ENCODE measurements at regions not wholly inside any gene's neighbourhood (a gene's known extent, or its start where the extent isn't known, plus 50 kb on each side); places are given as distances from the start of the nearest gene placed in this dataset.
"Not testable (repeated sequence)": the region's sequence is repeated elsewhere in the genome, so short reads cannot be mapped to it uniquely, and the experiment has no call there.

DNA sequence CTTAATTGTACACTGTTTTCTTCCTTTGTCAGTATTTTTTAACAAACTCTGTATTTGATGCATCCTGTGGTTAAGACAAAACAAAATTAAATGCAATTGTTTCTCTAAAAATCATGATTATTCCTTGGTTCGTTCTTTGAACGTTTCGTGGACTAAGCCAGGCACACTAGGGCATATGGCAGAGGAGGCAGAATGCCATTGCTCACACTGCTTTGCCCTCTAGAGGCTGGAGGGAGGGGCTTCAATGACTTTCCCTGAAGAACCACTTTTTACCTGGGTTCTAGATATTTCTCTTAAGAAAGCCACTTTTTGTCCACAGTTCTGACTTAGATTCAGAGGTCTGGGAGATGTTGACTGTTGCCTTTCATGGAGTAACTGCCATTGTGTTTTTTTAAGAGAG, 236.2 kb upstream of the ADAMTSL1 start:
- DNase-seq, result no peak

DNA sequence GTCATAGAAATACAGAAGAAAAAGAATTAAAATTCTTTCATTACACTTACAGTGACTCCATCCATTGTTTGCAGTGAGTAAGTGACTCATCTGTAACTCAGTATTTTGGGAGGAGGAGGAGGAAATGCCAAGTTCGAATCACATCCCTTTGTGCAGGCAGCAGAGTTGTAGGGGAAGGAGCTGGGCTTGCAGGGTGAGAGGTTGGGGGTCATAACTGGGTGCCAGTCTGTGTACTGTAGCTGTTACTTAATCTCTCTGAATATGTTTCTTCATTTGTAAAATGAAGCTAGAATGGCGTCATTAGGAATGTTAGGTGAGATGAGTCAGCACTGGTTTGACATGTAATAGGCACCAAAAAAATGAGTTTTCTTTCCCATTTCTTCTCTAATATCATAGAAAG, 235.7 kb upstream of the ADAMTSL1 start:
- DNase-seq, result no peak

DNA sequence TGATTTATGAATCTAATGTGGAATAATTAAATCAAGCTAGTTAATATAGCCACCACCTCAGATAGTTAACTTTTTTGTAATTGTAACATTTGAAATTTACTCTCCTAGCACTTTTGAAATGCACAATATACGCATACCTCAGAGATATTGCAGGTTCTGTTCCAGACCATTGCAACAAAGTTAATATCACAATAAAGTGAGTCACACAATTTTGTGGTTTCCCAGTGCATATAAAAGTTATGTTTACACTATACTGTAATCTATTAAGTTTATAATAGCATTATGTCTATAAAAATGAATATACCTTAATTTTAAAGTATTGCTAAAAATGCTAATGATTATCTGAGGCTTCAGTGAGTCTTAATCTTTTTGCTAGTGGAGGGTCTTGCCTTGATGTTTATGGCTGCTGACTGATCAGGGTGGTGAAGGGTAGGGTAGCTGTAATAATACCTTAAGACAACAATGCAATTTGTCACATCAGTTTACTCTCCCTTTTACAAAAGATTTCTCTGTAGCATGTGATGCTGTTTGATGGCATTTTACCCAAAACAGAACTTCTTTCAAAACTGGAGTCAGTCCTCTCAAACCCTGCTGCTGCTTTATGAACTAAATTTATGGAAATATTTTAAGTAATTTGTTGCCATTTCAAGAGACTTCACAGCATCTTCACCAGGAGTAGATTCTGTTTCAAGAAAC, 235.1 kb upstream of the ADAMTSL1 start:
- DNase-seq, result no peak

DNA sequence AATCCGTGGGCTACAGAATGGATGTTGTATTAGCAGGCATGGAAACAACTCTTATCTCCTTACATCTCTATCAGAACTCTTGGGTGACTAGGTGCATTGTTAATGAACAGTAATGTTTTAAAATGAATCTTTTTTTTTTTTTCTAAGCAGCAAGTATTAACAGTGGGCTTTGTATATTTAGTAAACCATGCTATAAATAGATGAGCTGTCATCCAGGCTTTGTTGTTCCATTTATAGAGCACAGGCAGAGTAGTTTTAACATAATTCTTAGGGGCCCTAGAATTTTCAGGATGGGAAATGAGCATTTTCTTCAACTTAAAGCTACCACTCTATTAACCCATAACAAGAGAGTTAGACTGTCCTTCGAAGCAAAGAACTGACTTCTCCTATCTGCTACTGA, 233.7 kb upstream of the ADAMTSL1 start:
- no peak for DNase-seq

DNA sequence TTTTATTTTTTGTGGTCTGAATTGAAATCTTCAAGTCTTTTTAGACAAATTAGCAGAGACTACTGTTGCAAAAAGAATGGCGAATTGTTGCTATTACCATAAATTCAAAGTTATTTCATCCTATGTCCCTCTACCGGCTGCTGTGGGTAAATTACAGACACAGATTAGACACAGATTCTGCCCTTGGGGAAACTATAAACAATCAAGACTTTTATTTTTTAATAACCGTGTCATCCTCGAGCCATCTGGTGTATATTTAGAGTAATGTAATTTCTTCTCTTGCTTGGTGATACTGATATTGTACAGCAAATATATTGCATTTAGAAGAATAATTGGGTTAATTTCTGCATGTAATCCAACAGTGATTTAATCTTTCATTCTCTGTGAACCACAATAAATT, 228.0 kb upstream of the ADAMTSL1 start:
- DNase-seq, result no peak

DNA sequence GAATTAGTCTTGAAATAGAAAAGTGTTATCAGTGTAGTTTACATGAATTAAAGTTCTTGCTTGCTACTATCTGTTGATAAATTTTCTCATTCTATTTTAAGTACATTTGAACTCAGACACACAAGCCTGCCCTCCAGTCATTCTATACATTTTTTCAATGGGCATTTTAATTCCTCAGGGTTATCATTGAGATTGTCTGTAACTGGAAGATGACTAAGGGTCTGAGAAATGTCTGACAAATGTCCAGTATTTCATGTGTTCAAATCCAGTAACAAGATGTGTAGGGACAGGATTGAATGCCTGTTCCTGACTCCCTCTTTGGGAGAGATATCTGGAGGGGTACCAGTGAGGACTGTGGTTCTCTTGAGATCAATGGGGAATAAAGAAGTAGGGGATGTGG, 223.9 kb upstream of the ADAMTSL1 start:
- no peak for DNase-seq

DNA sequence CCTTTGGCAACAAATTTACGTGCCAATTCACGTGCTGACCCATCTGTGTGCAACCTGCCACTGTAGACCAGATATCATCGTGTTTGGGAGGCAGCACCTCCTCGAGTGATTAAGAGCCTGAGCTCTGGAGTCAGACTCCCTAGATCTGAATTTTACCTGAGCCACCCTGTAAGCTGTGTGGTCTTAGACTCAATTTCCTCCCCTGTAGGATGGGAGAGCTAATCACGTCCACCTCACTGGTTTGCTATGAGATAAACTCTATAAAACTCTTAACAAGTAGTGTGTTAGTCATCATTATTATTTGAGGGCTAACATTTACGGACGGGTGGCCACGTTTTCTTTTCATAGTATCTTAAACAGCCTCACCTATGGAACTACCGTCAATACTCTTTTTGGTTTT, 220.0 kb upstream of the ADAMTSL1 start:
- no peak for DNase-seq

DNA sequence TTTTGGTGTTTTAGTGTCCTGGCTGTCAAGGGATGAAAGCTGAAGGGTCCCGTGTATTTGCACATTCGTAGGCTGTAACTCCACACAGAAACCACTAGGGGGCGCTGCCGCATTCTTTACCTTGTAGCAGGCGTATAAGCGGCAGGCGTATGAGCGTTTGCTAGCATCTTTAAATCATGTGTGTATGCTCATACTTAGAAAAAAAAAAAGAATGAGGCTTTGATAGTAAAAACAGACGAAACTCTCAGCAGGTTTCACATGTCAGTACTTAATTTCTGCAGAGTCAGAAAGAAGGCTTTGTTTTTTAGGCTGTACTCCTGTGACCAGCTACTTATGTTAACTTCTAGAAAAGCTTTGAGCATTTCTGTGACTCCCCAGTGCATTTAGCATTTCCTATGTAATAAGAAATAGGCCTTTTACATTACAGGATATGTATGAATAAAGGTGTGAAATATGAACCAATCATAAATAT, 218.8 kb upstream of the ADAMTSL1 start:
- peak; percentile 63 for DNase-seq

DNA sequence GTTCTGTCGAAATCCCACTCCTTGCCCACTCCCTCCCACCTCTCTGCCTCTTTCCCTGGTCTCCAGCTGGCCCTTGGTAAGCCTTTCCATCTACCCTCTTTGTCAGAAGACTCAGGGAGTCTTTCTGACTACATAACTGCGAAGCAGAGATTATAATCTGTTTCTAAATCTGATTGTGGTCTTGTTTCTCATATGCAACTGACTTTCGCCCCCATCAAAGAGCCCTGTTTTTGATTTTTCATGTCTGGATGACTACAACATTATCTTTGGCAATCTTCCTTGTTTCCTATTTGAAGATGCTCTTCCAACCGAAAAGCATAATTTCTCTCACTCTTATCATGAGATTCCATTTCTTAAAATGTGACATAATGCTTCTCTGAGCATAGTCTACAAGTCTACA, 218.2 kb upstream of the ADAMTSL1 start:
- no peak for DNase-seq

DNA sequence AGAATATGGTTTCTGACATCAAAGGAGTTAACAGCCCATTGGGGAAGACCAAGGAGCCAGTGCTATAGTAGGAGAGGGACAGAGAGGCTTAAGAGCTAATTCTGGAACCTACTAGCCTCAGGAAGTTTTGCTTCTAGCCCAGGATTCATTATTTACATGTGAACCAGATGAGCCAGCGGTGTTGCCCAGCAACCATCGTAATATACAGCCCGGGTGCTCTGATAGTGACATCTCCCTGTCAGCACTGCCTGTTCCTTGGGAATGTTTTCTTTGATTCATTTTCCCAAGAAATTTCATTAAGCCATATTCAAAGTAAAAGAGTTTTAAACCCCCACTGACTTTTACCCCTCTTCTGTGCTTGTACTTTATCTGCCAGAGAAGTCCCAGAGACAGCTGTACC, 217.4 kb upstream of the ADAMTSL1 start:
- DNase-seq, result no peak

DNA sequence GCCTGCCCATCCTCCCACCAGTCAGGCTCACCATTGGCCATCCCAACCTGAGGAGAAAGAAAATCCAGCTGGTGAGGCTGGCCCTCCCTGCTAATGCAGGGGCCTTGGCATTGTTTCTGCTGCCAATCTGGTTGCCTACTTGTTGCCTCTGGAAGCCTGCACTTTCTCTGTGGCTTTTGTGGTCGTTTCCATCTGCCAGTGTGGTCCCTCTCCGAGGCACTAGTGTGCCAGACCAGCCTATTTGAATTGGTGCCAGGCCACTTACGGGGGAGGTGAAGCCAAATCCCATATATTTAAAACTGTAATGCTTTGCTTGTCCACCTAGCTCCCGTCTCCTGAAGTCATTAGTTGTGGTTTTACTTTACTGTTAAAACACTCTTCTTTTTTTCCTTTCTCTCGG, 213.4 kb upstream of the ADAMTSL1 start:
- no peak for DNase-seq

DNA sequence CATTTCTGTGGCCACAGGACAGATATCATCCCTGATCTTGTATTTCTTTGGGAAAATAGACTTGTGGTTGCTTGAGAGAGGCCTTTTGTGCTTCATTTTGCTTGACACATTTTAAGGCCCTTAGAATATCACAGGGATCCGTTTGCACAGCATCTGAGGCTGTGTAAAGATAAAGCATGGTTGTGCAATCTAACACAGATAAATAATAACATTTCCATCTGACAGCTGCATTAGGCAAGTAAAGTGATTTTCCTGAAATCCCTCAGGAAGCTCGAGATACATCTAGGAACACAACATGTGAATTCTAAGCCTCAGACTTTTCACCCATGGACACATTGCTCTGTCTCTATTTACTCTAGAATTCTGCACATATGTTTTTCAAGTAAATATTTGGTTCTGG, 212.8 kb upstream of the ADAMTSL1 start:
- DNase-seq, result no peak

DNA sequence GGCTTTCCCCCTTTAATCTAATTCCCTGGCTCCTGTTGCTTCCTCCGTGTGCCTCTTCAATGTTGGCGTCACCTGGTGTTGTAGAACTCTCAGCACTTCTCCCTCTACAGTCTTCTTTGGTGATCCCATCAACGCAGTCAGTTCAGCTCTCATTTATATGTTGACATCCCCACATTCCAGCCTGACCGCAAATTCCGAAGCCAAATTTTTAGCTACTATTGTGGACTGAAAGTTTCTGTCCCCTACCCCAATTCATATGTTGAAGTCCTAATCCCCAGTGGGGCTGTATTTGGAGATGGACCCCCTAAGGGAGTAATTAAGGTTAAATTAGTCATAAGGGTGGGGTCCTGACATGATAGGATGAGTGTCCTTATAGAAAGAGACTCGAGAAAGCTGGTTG, 210.6 kb upstream of the ADAMTSL1 start:
- DNase-seq, result no peak

DNA sequence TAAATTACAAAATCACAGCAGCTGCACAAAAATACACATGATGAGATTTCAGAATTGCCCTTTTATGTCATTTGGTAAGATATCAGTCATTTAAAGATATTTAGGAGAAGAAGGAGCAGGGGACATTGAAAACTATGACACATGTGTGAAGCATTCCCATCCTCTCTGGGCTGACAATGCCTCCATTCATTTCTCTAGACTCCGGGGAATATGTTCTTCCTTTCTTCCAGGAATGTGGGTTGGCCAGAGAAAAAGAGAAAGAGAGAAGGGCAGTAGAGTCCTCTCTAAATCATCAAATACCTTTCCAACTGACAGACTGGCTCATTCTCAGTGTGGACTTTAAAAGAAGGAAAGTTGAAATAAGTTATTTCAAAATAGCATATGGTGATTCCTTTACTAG, 205.6 kb upstream of the ADAMTSL1 start:
- no peak for DNase-seq

DNA sequence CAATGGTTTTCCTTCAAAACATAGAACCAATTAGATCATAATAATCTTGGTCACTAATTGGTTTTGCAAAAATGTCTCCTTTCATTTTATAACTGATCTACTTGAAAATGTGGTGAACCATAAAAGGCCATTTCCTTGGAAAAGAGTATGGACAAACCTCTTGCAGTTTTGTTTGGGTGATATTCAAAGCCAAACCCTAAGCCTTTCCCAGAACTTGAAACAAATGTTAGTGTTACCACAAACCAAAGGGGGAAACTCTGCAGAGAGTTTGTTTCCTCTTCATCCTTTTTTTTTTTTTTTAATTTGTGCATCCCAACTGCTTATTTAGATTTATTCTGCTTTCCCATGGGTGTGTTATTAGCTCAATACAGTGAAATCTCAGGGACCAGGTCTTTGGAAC, 204.4 kb upstream of the ADAMTSL1 start:
- no peak for DNase-seq

DNA sequence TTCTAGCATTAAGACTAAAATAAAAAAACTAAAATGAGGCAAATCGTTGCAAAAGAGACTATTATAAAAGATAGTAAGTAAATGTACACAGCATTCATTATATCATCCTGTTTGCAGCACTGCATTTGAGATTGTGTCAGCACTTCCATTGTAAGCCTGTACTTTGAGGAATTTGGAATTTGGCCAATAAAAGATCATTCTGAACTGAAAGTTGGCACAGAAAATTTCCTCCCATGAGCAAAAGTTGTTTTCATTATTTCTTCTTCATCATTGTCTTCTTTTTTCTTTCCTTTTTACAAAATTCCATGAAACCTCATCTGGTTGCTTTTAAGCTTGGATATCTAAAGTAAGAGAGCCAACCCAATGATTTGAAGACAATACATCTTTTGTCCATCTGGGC, 199.3 kb upstream of the ADAMTSL1 start:
- no peak for DNase-seq

DNA sequence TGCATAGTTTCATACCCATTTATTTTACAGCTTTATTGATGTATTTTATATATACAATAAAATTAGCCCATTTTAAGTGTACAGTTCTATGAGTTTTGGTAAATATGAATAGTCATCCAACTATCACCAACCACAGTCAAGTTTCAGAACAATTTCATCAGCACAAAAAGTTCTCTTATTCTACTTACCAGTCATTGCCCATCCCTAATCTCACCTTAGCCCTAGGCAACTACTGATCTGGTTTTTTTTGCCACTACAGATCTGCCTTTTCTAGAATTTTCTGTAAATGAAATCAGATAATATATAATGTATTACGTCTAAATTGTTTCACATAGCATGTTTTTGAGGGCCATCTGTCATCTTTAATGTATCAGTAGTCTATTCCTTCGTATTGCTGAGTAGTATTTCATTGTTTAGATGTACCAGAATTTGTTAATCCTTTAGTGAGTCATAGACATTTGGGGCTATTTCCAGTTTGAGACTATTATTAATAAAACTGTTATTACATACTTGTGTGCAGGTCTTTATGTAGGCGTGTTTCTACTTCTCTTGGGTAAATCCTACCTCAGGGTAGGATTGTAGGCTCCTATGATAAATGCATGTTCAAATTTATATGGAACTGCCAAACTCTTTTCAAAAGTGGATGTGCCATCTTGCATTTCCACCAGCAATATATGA, 198.5 kb upstream of the ADAMTSL1 start:
- DNase-seq, result no peak

DNA sequence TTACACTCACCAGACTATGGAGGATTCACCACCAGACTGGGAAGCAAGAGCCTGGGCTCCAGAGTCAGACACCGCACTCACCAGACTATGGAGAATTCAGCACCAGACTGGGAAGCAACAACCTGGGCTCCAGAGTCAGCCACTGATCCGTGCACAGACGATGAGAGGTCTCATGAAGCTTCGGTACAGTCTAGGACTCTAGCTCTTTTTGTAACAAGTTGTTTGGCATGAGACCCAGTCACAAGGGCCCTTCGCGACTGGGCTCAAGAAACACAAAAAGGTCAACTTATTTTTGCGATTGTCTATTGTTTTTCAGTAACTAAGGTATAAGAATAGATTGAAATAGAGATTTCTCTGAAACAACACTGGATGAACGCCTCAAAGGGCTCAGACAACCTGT, 192.7 kb upstream of the ADAMTSL1 start:
- DNase-seq, result no peak

DNA sequence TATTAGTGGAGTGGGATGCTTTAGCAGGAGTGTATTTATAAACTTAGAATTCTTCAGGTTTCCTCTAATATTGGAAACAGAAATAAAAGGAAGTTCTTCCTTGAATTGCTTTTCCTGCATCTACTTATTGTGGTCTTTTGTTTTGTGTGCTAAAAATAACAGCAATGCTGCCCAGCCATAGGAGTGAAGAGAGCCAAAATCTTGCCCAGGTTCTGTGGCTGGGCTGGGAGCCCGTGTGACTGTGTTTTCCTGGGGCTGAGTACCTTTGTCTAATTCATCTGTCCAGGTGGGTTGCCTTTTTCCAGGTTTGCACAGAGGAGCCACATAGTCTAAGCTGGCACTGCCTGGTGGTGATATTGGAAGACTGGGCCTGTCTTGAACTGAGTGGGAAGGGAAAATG, 179.7 kb upstream of the ADAMTSL1 start:
- DNase-seq, result no peak

DNA sequence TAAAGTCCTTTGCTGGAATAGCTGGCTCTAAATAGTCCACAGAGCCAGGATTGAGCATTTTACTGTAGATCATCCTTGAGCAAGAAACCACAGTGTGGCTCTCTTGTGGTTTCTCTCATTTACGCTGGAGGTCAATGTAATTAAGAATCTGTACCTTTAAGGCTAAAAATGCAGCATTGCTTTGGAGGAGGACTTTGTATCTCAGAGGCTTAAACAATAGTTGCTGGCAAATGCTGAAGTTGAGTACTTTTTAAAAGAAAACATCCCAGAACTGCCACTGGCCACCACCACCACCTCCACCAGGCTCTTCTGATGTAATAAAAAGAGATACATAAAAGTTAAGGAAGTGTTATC, 177.3 kb upstream of the ADAMTSL1 start:
- no peak for DNase-seq

DNA sequence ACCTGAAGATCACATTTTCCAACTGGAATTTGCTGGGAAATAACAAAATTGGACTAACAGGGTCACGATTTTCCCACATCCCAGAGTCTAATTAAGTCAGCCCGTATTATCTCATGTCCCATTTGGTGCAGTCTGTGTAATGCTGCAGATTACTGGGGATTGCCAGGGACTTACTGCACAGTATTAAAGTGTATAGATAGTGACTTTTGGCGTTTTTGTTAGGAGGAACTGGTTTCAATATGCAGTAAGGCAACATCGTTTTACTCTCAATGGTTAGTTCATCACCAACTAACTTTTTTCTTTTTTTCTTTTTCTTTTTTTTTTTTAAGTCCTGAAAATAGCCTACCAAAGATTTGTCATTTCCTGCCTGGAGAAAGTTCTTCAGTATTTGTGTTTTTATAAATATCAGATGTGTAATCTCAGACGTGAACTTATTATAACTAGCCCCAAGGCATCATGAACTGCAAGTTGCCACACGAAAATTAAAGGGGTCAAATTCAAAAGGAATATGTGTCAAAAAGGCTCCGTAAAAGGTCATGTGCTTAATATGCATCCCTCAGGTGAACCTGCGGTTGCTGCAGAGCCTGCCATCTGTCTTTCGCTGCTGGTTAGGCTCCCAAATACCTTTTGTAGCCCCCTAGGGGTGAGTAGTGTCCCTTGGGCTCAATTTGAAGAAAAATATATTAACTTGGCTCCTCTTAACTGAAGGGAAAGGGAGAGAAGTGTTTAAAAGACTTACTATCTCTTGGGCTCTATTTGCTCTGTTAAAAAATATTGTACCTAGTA, 176.7 kb upstream of the ADAMTSL1 start:
- no peak for DNase-seq

DNA sequence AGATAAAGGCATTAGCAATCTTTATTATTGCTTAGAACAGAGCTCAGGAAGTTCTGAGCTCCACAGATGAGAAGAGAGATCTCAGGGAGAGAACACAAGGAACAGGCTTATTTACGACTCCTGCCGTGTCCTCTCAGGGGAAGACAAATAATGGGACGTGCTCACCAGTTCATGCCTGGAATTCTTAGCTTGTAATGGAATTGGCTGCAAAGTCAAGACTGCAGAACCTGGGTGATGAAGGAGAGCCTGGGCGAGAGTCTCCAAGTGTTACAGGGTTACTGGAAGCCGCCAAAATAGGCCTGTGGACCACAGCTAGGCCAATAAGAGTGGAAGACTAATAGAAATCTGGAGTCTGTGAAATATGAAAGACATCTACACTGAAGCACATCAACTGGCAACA, 174.5 kb upstream of the ADAMTSL1 start:
- DNase-seq, result no peak

DNA sequence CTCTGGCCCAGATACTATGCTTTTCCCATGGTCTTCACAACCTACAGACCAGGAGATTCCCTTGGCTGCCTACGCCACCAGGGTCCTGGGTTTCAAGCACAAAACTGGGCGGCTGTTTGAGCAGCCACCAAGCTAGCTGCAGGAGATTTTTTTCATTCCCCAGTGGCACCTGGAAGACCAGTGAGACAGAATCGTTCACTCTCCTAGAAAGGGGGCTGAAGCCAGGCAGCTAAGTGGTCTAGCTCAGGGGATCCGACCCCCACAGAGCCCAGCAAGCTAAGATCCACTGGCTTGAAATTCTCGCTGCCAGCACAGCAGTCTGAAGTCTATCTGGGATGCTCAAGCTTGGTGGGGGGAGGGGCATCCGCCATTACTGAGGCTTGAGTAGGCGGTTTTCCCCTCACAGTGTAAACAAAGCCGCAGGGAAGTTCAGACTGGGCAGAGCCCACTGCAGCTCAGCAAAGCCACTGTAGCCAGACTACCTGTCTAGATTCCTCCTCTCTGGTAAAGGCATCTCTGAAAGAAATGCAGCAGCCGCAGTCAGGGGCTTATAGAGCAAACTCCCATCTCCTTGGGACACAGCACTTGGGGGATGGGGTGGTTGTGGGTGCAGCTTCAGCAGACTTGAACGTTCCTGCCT, 168.7 kb upstream of the ADAMTSL1 start:
- not testable (repeated sequence) for DNase-seq

DNA sequence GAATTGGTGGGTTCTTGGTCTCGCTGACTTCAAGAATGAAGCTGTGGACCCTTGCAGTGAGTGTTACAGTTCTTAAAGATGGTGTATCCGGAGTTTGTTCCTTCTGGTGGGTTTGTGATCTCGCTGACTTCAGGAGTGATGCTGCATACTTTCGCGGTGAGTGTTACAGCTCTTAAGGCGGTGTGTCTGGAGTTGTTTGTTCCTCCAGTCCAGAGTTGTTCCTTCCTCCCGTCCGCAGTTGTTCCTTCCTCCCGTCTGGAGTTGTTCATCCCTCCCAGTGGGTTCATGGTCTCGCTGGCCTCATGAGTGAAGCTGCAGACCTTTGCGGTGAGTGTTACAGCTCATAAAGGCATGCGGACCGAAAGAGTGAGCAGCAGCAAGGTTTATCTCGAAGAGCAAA, 159.6 kb upstream of the ADAMTSL1 start:
- DNase-seq, result no peak

Data from CD4-positive, alpha-beta T cell treated with Interleukin-21 for 1 hour (primary cell).